Astrocyte (in vitro differentiated cells and primary cell): ENCODE measurements at regions not wholly inside any gene's neighbourhood (a gene's known extent, or its start where the extent isn't known, plus 50 kb on each side); places are given as distances from the start of the nearest gene placed in this dataset.

ENCODE experiments used
- DNase-seq: peaks from one replicate; pipeline ENCODE4 v3.0.0-alpha.2; 2010; ENCODE audit warnings: low read depth
- FAIRE-seq: peaks from 2 replicates; lab custom pipeline; 2011; peaks lifted over from hg19 to GRCh38; lab: Jason Lieb, UNC
- H2AFZ ChIP-seq: 2 replicates; pipeline ENCODE4 v1.6.0; 2012; ENCODE audit warnings: low read depth, low read length, inconsistent platforms
- H3K27ac ChIP-seq: 2 replicates; pipeline ENCODE4 v1.5.1; 2011; ENCODE audit warnings: low read depth, low read length, inconsistent platforms
- H3K27me3 ChIP-seq: 2 replicates; pipeline ENCODE4 v1.6.0; 2011; ENCODE audit warnings: low read length, inconsistent platforms; ENCODE audit not compliant: insufficient read depth
- H3K36me3 ChIP-seq: 2 replicates; pipeline ENCODE4 v1.5.1; 2011; ENCODE audit warnings: low read length, inconsistent platforms; ENCODE audit not compliant: insufficient read depth
- H3K4me1 ChIP-seq: 2 replicates; pipeline ENCODE4 v1.5.1; 2011; ENCODE audit warnings: low read length, inconsistent platforms; ENCODE audit not compliant: insufficient read depth
- H3K4me2 ChIP-seq: 2 replicates; pipeline ENCODE4 v1.6.0; 2012; ENCODE audit warnings: low read length, inconsistent platforms
- H3K4me3 ChIP-seq: 2 replicates; pipeline ENCODE4 v1.5.1; 2011; ENCODE audit warnings: low read depth, mild to moderate bottlenecking, low read length, inconsistent platforms; ENCODE audit not compliant: insufficient read depth
- H3K79me2 ChIP-seq: 2 replicates; pipeline ENCODE4 v1.6.0; 2012; ENCODE audit warnings: mild to moderate bottlenecking, low read length, inconsistent platforms; ENCODE audit not compliant: insufficient read depth
- H3K9ac ChIP-seq: 2 replicates; pipeline ENCODE4 v1.6.0; 2012; ENCODE audit warnings: mild to moderate bottlenecking, low read length, inconsistent platforms
- H3K9me3 ChIP-seq: 2 replicates; pipeline ENCODE4 v1.5.1; 2012; ENCODE audit warnings: low read depth, mild to moderate bottlenecking, low read length, inconsistent platforms; ENCODE audit not compliant: insufficient read depth
- H4K20me1 ChIP-seq: 2 replicates; pipeline ENCODE4 v1.6.0; 2012; ENCODE audit warnings: low read length, inconsistent platforms; ENCODE audit not compliant: insufficient read depth
- H3K27ac Mint-ChIP-seq: one replicate; pipeline ENCODE4 v1.8.0; 2021; ENCODE audit warnings: mild to moderate bottlenecking, mixed read lengths; ENCODE audit not compliant: unreplicated experiment
- H3K27me3 Mint-ChIP-seq: one replicate; pipeline ENCODE4 v1.8.0; 2021; ENCODE audit warnings: low read depth, mixed read lengths; ENCODE audit not compliant: unreplicated experiment
- H3K36me3 Mint-ChIP-seq: one replicate; pipeline ENCODE4 v1.8.0; 2021; ENCODE audit warnings: low read depth, mixed read lengths; ENCODE audit not compliant: unreplicated experiment
- H3K4me1 Mint-ChIP-seq: one replicate; pipeline ENCODE4 v1.8.0; 2021; ENCODE audit warnings: low read depth, mixed read lengths; ENCODE audit not compliant: unreplicated experiment
- H3K4me3 Mint-ChIP-seq: one replicate; pipeline ENCODE4 v1.8.0; 2021; ENCODE audit warnings: mild to moderate bottlenecking, moderate library complexity, mixed read lengths; ENCODE audit not compliant: unreplicated experiment
- H3K9me3 Mint-ChIP-seq: one replicate; pipeline ENCODE4 v1.8.0; 2021; ENCODE audit warnings: mild to moderate bottlenecking, mixed read lengths; ENCODE audit not compliant: unreplicated experiment
- EZH2 ChIP-seq: IDR thresholded peaks from 2 replicates; pipeline ENCODE4 v1.6.1; 2012; ENCODE audit warnings: mild to moderate bottlenecking, low read length, inconsistent platforms; ENCODE audit not compliant: insufficient read depth
- TF ChIP-seq, protein P1 (sequence below): IDR thresholded peaks from 2 replicates; pipeline ENCODE4 v1.5.1; 2011; ENCODE audit warnings: low read depth, mild to moderate bottlenecking, inconsistent platforms, low read length, moderate library complexity; ENCODE audit not compliant: insufficient read depth

DNA sequence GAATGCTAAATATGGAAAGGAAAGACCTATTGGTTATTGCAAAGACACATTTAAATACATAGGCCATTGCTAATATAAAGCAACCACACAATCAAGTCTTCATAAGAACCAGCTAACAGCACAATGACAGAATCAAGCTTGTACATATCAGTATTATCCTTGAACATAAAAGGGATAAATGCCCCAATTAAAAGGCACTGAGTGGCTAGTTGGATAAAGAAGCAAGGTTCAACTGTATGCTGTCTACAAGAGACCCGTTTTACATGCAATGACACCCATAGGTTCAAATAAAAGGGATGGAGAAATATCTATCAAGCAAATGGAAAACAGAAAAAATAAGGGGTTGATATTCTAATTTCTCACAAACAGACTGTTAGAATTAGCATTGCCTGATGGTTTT is 706.1 kb downstream of the EPHA3 start:
- Mint-ChIP-seq H3K4me3 (no peak overlapping the region), H3K27ac (no peak overlapping the region), H3K27me3 (no peaks in the 10 kb centered on the region), H3K9me3 (peaks cover 2% of the 10 kb centered on the region), H3K36me3 (no peaks in the 10 kb centered on the region), H3K4me1 (no peaks in the 10 kb centered on the region)
- H3K9me3 ChIP-seq, result peaks cover 6% of the 10 kb centered on the region
- H3K4me1 ChIP-seq, result no peaks in the 10 kb centered on the region
- H3K27me3 ChIP-seq, result no peaks in the 10 kb centered on the region
- DNase-seq (no peak), FAIRE-seq (no peak)
- no peaks in the 10 kb centered on the region for H3K36me3 ChIP-seq
- no peak for TF ChIP-seq EZH2
- TF ChIP-seq, protein P1, sequence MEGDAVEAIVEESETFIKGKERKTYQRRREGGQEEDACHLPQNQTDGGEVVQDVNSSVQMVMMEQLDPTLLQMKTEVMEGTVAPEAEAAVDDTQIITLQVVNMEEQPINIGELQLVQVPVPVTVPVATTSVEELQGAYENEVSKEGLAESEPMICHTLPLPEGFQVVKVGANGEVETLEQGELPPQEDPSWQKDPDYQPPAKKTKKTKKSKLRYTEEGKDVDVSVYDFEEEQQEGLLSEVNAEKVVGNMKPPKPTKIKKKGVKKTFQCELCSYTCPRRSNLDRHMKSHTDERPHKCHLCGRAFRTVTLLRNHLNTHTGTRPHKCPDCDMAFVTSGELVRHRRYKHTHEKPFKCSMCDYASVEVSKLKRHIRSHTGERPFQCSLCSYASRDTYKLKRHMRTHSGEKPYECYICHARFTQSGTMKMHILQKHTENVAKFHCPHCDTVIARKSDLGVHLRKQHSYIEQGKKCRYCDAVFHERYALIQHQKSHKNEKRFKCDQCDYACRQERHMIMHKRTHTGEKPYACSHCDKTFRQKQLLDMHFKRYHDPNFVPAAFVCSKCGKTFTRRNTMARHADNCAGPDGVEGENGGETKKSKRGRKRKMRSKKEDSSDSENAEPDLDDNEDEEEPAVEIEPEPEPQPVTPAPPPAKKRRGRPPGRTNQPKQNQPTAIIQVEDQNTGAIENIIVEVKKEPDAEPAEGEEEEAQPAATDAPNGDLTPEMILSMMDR, result no peak
- no peak overlapping the region for H2AFZ ChIP-seq
- no peaks in the 10 kb centered on the region for H4K20me1 ChIP-seq
- no peak overlapping the region for H3K4me2 ChIP-seq
- H3K27ac ChIP-seq, result no peak overlapping the region
- no peaks in the 10 kb centered on the region for H3K79me2 ChIP-seq
- H3K9ac ChIP-seq, result no peak overlapping the region
- H3K4me3 ChIP-seq, result no peak overlapping the region

DNA sequence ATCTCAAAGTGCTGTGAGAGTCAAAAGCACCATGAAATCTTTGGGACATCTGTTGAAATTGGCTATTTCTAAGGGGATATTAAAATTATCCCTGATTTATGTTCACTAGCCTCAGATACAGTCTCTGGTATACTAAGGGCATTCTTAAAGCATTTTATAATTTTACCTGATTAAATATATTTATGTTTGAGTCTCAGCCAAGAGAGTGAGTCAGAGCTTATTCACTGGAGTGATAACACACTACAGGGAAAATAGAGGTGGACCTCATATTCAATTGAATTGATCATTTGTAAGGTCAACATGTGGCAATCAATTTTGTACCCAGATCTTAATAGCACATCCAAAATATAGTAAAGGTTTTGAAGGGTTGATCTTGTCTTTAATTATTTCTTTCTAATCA is 733.6 kb downstream of the EPHA3 start:
- no peak for DNase-seq
- no peaks in the 10 kb centered on the region for H3K27me3 ChIP-seq
- Mint-ChIP-seq H3K27me3 (no peaks in the 10 kb centered on the region), H3K4me3 (no peak overlapping the region), H3K9me3 (no peaks in the 10 kb centered on the region), H3K27ac (no peak overlapping the region), H3K36me3 (no peaks in the 10 kb centered on the region), H3K4me1 (no peaks in the 10 kb centered on the region)
- H4K20me1 ChIP-seq, result no peaks in the 10 kb centered on the region
- no peak for FAIRE-seq
- no peak overlapping the region for H3K4me3 ChIP-seq
- H3K4me1 ChIP-seq, result no peaks in the 10 kb centered on the region
- H3K9ac ChIP-seq, result no peak overlapping the region
- H3K27ac ChIP-seq, result no peak overlapping the region
- no peaks in the 10 kb centered on the region for H3K36me3 ChIP-seq
- no peak for TF ChIP-seq EZH2
- TF ChIP-seq, protein P1, result no peak
- H3K9me3 ChIP-seq, result no peaks in the 10 kb centered on the region
- H3K79me2 ChIP-seq, result no peaks in the 10 kb centered on the region
- no peak overlapping the region for H3K4me2 ChIP-seq
- no peak overlapping the region for H2AFZ ChIP-seq

DNA sequence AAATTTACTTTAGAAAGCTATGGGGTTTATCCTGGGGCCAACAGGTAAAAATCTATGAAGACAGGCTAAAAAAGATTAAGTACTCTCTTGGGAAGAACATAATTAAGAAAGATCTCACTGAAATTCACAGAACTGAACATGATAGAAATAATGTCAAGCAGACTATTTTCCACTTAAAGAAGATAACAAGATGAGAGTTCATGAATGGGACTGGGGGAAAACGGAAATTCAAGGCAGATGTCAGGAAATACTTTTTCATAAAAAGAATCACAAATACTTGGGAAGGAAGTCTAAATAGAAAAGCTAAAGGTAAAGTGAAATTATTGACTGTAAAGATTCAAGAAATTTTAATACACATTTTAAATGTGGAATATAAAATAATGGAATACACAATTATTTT is 737.6 kb downstream of the EPHA3 start:
- no peak for TF ChIP-seq EZH2
- TF ChIP-seq, protein P1, result no peak
- no peaks in the 10 kb centered on the region for H3K27me3 Mint-ChIP-seq
- H3K9me3 ChIP-seq, result no peaks in the 10 kb centered on the region
- no peak overlapping the region for H3K4me3 Mint-ChIP-seq
- H3K9ac ChIP-seq, result no peak overlapping the region
- H4K20me1 ChIP-seq, result no peaks in the 10 kb centered on the region
- no peaks in the 10 kb centered on the region for H3K4me1 ChIP-seq
- no peaks in the 10 kb centered on the region for H3K79me2 ChIP-seq
- no peak overlapping the region for H3K27ac Mint-ChIP-seq
- no peak overlapping the region for H3K4me2 ChIP-seq
- H3K4me3 ChIP-seq, result no peak overlapping the region
- H3K27me3 ChIP-seq, result no peaks in the 10 kb centered on the region
- no peaks in the 10 kb centered on the region for H3K36me3 ChIP-seq
- H2AFZ ChIP-seq, result no peak overlapping the region
- H3K4me1 Mint-ChIP-seq, result no peaks in the 10 kb centered on the region
- H3K9me3 Mint-ChIP-seq, result no peaks in the 10 kb centered on the region
- no peaks in the 10 kb centered on the region for H3K36me3 Mint-ChIP-seq
- DNase-seq, result no peak
- no peak overlapping the region for H3K27ac ChIP-seq
- FAIRE-seq, result no peak
